ENCODE measurements at regions not wholly inside any gene's neighbourhood (a gene's known extent, or its start where the extent isn't known, plus 50 kb on each side); places are given as distances from the start of the nearest gene placed in this dataset.

DNA sequence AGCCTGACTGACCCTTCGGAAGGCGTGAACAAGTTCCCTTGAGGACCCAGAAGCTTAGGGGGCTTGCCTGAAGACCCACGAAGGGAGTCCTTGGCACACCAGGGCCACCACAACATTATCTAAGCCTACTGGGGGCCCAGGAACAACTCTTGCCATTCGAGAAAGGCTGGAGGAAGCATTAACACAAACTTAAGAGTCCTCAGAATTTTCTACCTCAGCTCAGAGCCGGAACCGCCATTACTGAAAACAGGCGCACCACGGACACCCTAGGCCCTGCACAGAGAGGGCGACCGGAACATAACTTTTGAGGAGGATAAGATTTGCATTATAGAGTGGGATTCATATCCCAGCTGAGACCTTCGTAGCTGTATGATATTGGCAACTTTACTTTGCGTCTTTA lies 229.1 kb downstream of the ADAM29 start:
- TF ChIP-seq, protein P1, sequence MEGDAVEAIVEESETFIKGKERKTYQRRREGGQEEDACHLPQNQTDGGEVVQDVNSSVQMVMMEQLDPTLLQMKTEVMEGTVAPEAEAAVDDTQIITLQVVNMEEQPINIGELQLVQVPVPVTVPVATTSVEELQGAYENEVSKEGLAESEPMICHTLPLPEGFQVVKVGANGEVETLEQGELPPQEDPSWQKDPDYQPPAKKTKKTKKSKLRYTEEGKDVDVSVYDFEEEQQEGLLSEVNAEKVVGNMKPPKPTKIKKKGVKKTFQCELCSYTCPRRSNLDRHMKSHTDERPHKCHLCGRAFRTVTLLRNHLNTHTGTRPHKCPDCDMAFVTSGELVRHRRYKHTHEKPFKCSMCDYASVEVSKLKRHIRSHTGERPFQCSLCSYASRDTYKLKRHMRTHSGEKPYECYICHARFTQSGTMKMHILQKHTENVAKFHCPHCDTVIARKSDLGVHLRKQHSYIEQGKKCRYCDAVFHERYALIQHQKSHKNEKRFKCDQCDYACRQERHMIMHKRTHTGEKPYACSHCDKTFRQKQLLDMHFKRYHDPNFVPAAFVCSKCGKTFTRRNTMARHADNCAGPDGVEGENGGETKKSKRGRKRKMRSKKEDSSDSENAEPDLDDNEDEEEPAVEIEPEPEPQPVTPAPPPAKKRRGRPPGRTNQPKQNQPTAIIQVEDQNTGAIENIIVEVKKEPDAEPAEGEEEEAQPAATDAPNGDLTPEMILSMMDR (conservative IDR thresholded peaks at IDR 0.05; ENCODE audit: low read length), result no peak
- no peak for TF ChIP-seq EZH2phosphoT487 (IDR thresholded peaks at IDR 0.05; ENCODE audit: borderline replicate concordance)
